SKM-1 (cell line): ENCODE measurements at regions not wholly inside any gene's neighbourhood (a gene's known extent, or its start where the extent isn't known, plus 50 kb on each side); places are given as distances from the start of the nearest gene placed in this dataset.

ENCODE experiments used
- DNase-seq: peaks from one replicate; lab custom pipeline; 2025; ENCODE audit not compliant: unreplicated experiment; lab: John Stamatoyannopoulos, UW

GRCh38 chr2:116645155-116645554, 1169.3 kb upstream of the DDX18 start:
- no peak for DNase-seq

GRCh38 chr2:116668691-116669090, 1145.8 kb upstream of the DDX18 start:
- no peak for DNase-seq

GRCh38 chr2:116669782-116670181, 1144.7 kb upstream of the DDX18 start:
- no peak for DNase-seq

GRCh38 chr2:116674188-116674587, 1140.3 kb upstream of the DDX18 start:
- no peak for DNase-seq

GRCh38 chr2:116676776-116677175, 1137.7 kb upstream of the DDX18 start:
- no peak for DNase-seq

- no peak for DNase-seq
These were observed 1134.1 kb upstream of the DDX18 start for GRCh38 chr2:116680256-116680936.

GRCh38 chr2:116687371-116687770, 1127.1 kb upstream of the DDX18 start:
- DNase-seq, result no peak

GRCh38 chr2:116692988-116693387, 1121.5 kb upstream of the DDX18 start:
- no peak for DNase-seq

GRCh38 chr2:116696223-116696622, 1118.3 kb upstream of the DDX18 start:
- DNase-seq, result no peak

- DNase-seq, result no peak
These were observed 1117.6 kb upstream of the DDX18 start for GRCh38 chr2:116696903-116697302.

GRCh38 chr2:116706396-116706795, 1108.1 kb upstream of the DDX18 start:
- DNase-seq, result no peak

GRCh38 chr2:116716038-116716437, 1098.5 kb upstream of the DDX18 start:
- DNase-seq, result no peak

- no peak for DNase-seq
These were observed 1098.0 kb upstream of the DDX18 start for GRCh38 chr2:116716444-116716843.

- no peak for DNase-seq
These were observed 1096.7 kb upstream of the DDX18 start for GRCh38 chr2:116717832-116718231.

GRCh38 chr2:116718451-116718850, 1096.0 kb upstream of the DDX18 start:
- no peak for DNase-seq

- DNase-seq, result no peak
These were observed 1094.7 kb upstream of the DDX18 start for GRCh38 chr2:116719836-116720235.

- no peak for DNase-seq
These were observed 1089.9 kb upstream of the DDX18 start for GRCh38 chr2:116724550-116724949.

- DNase-seq, result no peak
These were observed 1082.2 kb upstream of the DDX18 start for GRCh38 chr2:116732322-116732721.

GRCh38 chr2:116733699-116734098, 1080.8 kb upstream of the DDX18 start:
- no peak for DNase-seq

- no peak for DNase-seq
These were observed 1076.5 kb upstream of the DDX18 start for GRCh38 chr2:116737951-116738350.

GRCh38 chr2:116747103-116747502, 1067.4 kb upstream of the DDX18 start:
- DNase-seq, result no peak

GRCh38 chr2:116749994-116750393, 1064.5 kb upstream of the DDX18 start:
- DNase-seq, result no peak

GRCh38 chr2:116754381-116755101, 1060.0 kb upstream of the DDX18 start:
- DNase-seq, result no peak
